NOMO-1 (cell line): ENCODE measurements at regions not wholly inside any gene's neighbourhood (a gene's known extent, or its start where the extent isn't known, plus 50 kb on each side); places are given as distances from the start of the nearest gene placed in this dataset.

Experiments used
- DNase-seq, 2 experiments: peaks; one replicate each; lab custom pipeline; 2025; ENCODE audit not compliant: unreplicated experiment in 2 of 2; lab: John Stamatoyannopoulos, UW

DNA sequence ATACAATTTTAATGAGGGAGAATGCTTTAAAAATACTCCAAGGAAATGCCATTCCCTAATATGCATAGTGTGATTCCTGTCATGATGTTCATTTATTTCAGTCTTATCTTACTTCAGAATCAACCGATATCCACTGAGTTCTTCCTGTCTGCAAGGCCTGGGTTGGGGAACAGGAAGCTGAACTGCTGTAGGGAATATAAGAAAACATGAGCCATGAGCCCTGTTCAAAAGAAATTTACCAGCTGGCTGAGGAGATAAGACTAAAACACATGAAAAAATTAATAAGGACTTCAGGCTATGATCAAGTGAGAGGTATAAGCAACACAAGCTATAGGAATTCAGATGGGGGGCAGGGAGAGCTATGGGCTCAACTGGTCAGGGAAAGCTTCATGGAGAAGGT is 184.7 kb downstream of the PLPP4 start:
- DNase-seq: no peak

DNA sequence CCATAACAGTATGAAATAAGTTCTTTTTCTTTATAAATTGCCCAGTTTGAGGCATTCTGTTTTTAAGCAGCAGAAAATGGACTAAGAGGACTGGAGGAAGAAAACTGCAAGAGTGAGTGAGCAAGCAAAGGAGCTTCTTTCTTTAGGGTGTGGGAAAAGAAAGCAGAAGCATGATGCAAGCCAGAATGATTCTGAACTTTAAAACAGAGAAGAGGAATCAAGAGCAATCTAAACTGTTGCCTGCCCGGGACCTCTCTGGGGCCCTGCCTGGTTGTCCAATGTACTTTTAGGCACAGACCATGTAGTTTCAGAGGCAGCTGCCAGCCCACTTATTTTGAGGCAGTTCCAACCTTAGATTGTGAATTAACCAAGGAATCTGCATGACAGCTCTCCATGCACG is 186.3 kb downstream of the PLPP4 start:
- peak; percentile 55 to 60 for DNase-seq

DNA sequence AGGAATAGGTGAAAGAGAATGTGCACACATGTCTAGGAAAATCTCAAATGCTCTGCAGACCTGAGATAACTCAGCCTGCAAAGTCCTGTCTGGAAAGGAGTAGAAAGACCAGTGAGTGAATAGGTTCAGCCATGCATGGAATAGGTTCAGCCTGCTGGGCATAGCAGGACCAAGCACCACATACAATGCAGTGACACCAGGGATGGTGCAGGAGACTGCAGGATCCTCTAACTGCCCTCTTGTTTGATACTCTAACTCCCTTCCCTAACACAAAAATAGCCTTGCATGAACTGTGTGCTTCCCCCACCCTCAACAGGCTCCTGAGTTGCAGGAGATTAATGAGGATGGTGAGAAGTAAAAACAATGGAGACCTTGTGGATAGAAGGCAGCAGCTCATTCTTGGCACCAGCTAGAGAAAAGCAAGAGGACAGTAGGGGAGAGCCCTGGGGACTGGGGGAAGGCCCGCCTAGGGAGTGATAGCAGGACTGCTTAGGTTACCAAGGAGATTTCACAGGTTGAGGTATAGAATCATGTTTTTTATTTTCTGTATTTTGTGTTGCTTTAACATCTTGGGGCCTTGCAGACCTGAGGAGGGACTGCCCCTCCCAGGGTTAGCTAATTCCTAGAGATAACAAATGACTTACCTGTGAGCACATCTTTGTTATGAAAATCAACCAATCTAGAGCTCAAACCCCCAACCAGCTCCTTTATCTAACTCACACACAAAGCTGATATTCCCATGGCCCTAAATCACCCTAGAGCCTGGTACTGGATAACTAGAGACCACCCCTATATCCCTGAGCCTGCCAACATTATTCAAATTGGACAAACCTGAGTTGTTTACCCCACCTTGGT is 187.8 kb downstream of the PLPP4 start:
- DNase-seq: no peak

DNA sequence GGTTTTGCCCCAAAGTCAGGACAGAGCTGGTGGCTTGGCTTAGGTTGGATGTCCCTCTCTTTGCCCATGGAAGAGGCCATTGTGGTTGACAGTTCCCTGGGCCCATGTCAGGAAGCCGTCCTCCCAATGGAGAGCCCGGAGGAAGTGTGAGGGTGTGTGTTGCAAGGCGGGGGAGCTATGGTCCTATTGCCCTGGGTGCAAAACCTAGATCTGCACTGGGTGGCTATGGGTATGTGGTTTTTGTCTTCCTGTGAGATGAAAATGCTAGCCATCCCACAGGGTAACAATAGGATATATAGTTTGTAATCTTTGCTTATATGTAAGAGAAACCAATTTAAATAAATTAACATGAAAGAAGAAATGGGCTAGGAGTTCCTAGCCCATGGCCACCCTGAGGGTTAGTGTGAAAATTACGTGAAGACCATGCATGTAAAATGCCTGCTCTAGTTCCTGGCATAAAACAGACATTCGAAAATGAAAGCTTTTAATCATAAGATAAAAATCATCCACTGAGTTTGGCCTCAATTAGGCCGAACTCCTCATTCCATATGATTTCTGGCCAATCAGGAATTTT is 189.2 kb downstream of the PLPP4 start:
- DNase-seq: no peak

DNA sequence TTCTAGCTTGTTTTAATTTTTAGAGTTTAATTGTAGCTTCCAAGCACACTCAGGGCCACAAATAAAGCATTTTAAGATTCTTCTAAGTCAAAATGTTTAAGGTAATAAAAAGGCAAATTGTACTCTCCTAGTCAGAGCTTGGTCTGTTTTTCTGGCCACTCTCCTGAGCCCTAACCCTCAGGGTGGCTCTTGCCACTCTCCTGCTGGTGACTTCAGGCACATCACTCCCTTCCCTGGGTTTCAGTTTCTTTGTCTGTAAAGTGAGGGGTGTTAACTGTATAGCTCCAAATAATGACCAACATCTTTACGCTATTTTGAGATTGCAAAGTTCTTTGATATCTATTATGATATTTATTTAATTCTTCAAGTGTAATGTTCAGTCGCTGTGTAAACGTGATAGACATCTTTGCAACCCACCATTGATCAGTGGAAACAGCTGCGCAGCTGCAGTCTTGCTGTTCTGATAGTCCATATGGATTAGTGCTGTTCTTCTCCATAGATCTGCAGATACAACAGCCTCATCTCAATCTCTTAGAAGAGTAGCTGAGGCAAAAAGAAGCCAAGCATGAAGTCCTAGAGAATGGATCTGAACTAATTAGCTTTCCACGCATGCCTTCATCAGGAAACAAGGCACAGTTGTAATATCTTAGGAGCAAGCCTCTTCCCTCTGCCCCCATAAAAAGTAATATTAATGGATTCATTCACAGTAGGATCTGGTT is 189.9 kb downstream of the PLPP4 start:
- DNase-seq: no peak

DNA sequence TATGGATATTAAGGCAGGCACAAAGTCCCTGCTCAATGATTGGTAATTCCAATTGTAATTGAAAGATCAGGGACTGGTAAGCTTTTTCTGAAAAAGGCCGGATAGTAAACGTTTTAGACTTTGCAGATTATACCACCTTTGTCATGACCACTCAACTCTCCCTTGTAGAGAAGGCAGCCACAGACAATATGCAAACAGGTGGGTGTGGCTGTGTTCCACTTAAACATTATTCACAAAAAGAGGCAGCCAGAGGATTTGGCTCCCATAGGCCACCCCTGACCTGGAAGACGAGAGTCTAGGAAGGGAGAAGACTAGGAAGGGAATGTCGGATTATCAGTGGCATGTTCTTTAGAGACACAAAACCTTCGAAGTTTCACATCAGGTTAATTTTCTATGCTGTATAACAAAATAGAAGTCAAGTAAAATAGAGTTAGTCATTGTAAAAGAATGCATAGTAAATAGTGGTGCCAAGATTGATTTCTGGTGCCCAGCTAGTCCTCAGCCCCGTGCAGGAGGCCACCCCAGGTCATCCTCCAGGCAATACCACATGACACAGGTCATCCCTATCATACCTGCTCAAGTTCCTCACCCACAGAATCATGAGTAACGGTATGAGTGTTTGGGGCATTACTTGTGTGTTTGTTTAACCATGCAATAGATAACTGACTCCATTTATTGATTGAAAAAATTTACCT is 193.8 kb downstream of the PLPP4 start:
- no peak for DNase-seq

DNA sequence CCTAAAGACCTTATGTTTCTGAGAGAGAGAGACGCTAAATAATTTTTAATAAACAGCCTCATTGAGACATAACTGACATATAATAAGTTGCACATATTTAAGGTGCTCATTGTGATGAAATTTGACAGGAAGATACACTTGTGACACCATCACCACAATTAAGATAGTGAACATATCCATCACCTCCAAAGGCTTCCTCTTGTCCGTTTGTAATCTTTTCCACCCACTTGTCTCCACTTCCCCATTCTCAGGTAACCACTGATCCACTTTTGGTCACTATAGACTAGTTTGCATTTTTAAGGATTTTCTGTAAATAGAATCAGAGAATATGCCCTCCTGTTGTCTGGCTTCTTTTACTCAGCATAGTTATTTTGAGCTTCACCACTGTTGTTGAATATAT is 195.1 kb upstream of the WDR11 start:
- peak; percentile 4 to 58 for DNase-seq

DNA sequence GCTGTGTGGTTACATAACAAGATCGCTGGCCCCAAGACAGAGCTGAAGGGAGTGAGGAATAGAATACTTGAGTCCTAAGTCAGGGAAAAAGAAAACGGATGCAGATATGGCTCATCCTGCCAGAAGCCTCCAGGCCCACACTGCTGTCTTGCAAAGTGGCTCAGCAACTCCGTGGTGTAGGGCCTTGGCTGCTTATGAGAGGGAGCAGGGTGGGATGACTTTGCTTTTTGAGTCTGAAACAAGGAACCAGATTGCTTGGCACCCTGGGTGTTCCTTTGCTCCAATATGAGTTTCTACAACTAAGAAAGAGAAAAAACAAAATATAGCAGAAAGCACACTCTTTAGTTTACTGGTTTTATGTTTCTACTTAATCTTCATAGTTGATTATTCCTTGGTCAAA is 193.8 kb upstream of the WDR11 start:
- DNase-seq: no peak

DNA sequence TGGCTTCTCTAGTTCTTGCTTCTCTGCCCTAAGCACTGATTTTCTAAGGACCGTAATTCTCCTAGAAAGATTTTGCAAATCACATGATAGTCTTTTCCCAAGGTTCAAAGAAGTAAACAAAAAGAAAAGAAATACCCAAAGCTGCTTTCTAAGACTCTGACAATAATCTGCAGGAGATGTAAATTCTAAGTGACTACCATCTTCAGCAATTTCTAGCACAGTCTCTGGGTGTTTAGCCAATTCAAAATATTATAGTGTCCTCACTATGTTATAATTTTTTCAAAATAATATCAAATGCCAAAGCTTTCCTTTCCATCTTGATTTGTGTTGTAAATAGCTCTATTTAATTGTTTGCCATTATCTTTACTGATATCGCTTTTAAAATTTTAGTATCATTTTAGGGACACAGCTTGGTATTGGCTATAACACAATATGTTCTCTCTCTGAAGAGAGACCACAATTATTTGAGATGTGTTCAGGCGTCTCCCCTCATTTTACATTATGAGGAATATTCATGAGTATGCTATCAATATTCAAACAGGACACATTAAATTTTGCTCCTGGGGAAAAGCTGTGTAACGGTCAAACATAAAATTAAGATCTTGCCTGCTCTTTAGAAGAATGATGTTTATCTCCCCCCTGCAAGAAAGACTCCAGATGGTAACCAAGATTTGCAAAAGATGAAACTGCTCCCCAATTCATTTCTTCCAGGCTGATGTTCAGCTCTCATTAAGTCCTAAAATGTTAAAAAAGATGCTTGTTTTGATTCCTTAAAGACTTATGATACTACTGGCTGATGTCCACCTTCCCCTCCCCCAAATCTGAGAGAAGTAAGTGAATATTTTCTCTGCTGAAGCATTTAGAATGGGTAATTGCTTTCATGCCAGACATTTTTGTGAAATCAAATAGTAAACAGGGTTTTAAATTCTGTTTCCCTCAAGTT is 191.9 kb upstream of the WDR11 start:
- no peak for DNase-seq

DNA sequence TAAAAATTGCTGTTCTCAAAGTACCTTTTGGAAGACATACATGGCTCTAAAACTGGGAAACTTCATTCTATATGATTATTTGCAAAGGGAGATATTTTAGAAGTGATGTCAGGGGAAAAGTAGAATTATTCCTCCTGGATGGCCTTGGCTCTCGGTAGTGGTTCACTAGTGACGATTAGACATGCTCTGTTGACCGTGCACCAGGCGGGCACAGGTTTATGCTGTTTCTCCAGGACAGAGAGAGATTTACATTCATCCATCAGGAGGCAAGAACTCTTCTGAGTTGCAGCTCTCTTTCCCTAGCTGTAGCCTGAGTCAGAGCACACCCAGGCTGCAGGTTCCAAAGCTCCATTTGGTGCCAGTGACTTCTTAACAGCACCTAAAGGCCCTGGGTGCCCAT is 184.9 kb upstream of the WDR11 start:
- no peak for DNase-seq

DNA sequence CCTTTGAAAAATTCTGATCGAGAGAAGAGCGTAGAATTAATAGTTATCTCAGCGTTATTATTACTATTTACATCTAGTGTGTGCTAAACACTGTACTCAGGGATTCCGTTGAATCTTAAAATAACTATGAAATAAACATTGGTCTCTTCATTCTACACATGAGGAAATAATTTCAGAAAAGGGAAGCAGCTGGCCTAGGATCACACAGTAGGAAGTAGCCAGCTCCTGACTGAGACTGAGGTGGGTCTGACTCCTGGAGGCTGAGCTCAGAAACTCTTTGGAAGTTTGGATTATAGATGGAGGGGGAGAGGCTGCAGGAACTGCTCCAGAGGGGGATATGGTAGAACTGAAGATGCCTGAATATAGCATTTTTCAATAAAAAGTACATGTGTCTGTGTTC is 183.9 kb upstream of the WDR11 start:
- DNase-seq: peak; percentile 6 to 34

DNA sequence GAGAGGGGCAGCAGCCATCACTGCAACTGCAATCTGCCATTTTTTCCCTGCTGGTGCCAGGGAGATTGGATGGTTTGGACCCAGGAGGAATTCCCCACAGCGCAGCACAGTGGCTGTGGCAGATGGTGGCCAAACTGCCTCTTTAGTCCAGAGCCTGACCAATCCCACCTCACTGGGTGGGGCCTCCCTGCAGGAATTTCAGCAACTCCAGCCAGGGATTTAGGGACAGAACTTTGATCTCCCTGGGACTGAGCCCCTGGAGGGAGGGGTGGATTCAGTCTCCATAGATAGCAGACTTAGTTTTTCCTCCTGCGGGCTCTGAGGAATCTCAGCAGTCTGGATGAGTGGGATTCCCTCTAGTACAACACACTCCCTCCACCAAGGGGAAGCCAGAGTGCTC is 179.7 kb upstream of the WDR11 start:
- DNase-seq: no peak

DNA sequence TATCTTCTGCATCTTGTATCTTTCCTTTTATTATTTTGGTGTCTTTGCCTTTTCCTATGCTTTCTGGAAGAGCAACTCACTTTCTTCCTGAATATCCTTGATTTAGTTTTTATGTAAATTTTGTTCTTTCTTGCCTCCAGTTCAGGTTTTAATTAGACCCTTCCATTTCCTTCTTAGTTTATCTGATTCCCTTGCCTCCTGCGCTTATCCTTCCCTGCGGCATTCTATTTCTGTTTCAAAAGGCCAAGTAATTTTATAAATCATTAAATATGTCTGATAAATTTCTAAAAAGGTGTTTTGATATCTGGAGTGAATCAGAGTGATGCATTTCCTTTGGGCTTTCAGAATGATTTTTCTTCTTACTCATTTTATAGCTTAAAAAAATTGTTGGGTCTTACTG is 167.7 kb upstream of the WDR11 start:
- DNase-seq: no peak

DNA sequence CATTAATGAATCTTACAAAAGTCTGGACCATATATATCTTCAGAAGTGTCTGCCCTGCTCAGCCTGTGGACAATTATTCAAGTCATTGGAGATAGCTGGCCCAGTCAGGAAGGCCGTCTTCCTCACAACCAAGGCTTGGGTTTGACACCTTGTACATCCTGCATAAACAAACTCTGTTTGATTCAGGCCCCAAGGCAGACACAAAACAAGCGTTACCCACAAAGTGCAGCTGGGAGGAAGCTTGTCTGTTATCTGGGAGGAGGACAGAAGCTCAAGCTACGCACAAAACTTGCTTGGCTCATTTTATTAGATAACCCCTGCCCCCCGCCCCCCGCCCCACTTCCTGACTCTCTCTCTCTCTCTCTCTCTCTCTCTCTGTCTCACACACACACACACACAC is 166.9 kb upstream of the WDR11 start:
- no peak for DNase-seq

DNA sequence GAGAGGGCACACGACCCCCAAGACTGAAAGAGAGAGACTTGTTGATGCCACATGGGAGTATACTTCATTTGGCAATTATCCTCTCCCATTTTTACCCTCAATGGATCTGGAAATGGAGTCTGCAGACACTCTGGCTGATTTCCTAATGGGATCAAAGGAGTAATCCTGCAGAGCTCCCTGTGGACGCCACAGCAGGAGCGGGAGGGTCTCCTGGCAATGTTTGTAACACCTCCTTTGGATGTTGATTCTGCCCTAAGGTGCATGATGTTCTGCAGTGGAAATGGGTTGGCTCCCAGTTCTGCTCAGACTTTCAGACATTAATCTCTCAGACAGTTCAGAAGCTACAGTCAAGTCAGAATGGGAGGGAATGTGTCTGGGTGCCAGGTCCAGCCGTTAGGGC is 166.0 kb upstream of the WDR11 start:
- DNase-seq: no peak

DNA sequence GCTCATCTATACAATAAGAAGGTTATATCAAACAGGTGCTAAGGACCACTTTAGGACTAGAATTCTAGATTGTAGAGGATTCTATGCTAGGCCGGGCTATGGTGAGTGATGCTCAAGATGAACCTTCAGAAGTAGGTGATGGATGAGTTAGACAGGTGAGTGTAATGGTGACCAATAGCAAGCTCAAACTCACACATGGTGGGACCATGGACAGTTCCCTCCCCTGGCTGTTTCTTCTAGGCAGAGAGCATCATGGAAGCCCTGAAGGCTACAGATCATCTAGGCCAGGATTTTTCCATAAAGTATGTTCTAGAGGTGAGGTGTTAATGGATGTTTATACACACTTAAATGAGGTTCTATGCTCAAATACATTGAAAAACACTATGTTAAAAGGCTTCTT is 162.2 kb upstream of the WDR11 start:
- no peak for DNase-seq

DNA sequence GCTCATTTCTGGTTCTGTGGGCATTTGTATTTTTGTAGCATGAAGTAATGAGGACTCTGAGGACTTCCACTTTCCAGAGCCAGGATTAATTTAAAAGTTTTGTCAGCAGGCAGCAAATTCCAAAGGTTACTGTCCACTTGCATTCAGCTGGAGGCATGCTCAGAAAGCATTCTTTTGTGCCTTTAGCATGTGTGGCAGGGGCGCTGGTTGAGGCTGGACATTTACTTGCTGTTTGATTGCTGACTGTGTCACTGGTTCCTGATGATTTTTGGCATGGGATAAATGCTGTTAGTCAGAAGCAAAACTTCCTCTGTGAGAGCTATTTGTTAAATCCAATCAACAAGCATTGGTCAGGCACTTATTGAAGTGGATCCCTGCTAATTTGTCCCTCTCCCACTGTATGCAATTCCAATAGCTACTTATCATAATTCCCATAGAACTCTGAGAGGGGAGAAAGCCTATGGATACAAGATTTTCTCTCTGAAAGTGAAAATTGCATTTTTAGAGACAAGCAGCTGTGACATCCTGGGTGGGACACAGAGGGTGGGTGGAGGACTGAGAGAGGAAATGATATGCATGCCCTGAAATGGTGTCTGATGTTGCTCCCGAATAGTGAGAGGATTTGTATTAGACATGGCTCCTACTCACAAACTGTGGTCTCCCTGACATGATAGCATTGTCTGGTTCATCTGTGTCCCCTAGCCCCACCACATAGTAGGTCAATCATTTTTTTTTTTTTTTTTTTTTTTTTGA is 161.2 kb upstream of the WDR11 start:
- DNase-seq: no peak

DNA sequence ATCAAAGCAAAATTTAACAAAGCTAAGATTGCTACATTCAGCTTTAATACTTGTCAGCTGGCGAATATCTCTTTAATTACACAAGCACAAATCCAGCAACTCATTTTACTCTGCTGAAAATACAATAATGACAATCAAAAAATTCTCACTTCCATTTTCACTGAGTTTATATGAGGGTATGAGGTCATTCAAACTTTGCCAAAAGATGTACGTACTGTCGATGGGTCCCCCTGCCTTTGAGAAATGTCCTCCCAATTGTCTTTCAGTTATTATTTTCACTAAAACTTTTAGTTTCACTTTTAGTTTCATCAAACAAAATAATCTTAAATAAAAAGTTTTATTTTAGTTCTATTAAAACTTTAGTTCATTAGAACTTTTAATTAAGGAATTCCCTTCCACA is 159.5 kb upstream of the WDR11 start:
- no peak for DNase-seq

DNA sequence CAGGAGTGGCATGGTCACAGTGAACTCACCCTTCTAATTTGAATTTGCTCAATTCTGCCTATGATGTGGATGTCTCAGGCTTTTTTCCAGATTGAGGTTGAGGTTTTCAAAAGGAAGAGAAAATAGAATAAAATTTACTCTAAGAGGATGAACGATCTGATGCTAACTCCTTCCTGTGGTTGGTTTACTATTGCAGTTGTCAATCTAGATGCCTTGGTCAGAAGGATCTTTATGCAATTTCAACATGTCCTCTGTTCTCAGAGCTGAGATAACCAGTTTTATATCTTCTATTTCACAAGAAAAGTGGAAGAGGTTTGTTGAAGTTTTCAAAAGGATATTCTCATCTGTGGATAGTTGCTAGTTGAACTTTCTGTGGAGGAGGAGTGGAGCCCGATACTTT is 150.7 kb upstream of the WDR11 start:
- no peak for DNase-seq

DNA sequence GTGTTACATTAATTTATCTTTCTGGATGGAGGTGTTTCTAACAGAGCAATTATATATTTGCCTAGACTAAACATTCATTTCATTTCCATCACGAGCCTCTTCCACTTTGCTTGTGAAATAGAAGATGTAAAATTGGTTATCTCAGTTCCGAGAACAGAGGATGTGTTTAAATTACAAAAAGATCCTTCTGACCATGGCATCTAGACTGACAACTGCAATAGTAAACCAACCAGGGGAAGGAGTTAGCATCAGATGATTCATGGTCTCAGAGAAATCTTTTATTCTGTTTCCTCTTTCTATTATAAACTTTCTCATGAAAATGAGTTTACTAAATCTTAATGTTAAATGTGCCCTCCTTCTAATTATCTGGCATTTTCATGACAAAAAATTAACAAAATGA is 149.8 kb upstream of the WDR11 start:
- DNase-seq: no peak
